ENCODE measurements at regions not wholly inside any gene's neighbourhood (a gene's known extent, or its start where the extent isn't known, plus 50 kb on each side); places are given as distances from the start of the nearest gene placed in this dataset.
A peak's percentile ranks its signal among the peaks of the same experiment; 100 is the strongest.

GRCh38 chr3:182570946-182571594 lies 222.2 kb upstream of the ATP11B start:
- no peak for DNase-seq (ENCODE audit: low read depth in 2 of 2)

- DNase-seq (ENCODE audit: low read depth in 2 of 2) = no peak
These were observed 217.4 kb upstream of the ATP11B start for GRCh38 chr3:182575941-182576340.

GRCh38 chr3:182583545-182583944 lies 209.8 kb upstream of the ATP11B start:
- no peak for DNase-seq (ENCODE audit: low read depth in 2 of 2)

GRCh38 chr3:182585532-182586150 lies 207.7 kb upstream of the ATP11B start:
- no peak for DNase-seq (ENCODE audit: low read depth in 2 of 2)

GRCh38 chr3:182592747-182593146 lies 200.6 kb upstream of the ATP11B start:
- DNase-seq (ENCODE audit: low read depth in 2 of 2) = no peak

GRCh38 chr3:182596676-182597410 lies 196.5 kb upstream of the ATP11B start:
- DNase-seq (ENCODE audit: low read depth in 2 of 2) = no peak

- DNase-seq (ENCODE audit: low read depth in 2 of 2) = no peak
These were observed 195.7 kb upstream of the ATP11B start for GRCh38 chr3:182597621-182598041.

- no peak for DNase-seq (ENCODE audit: low read depth in 2 of 2)
These were observed 191.7 kb upstream of the ATP11B start for GRCh38 chr3:182601597-182601996.

- no peak for DNase-seq (ENCODE audit: low read depth in 2 of 2)
These were observed 189.8 kb upstream of the ATP11B start for GRCh38 chr3:182603501-182603900.

GRCh38 chr3:182605882-182606611 lies 187.3 kb upstream of the ATP11B start:
- DNase-seq (ENCODE audit: low read depth in 2 of 2) = no peak

- DNase-seq (ENCODE audit: low read depth in 2 of 2) = no peak
These were observed 186.3 kb upstream of the ATP11B start for GRCh38 chr3:182606905-182607504.

- DNase-seq (ENCODE audit: low read depth in 2 of 2) = no peak
These were observed 184.5 kb upstream of the ATP11B start for GRCh38 chr3:182608832-182609231.

GRCh38 chr3:182609575-182610156 lies 183.6 kb upstream of the ATP11B start:
- no peak for DNase-seq (ENCODE audit: low read depth in 2 of 2)

- DNase-seq (ENCODE audit: low read depth in 2 of 2) = no peak
These were observed 181.0 kb upstream of the ATP11B start for GRCh38 chr3:182612332-182612731.

- DNase-seq (ENCODE audit: low read depth in 2 of 2) = no peak
These were observed 175.8 kb upstream of the ATP11B start for GRCh38 chr3:182617500-182617899.

GRCh38 chr3:182618085-182618732 lies 175.1 kb upstream of the ATP11B start:
- DNase-seq (ENCODE audit: low read depth in 2 of 2) = peak in 1 of 2 experiments; percentile 1

GRCh38 chr3:182618981-182619591 lies 174.2 kb upstream of the ATP11B start:
- DNase-seq (ENCODE audit: low read depth in 2 of 2) = peak; percentile 4 to 6

- no peak for DNase-seq (ENCODE audit: low read depth in 2 of 2)
These were observed 172.4 kb upstream of the ATP11B start for GRCh38 chr3:182620723-182621434.

- no peak for DNase-seq (ENCODE audit: low read depth in 2 of 2)
These were observed 171.7 kb upstream of the ATP11B start for GRCh38 chr3:182621435-182622240.

All from fibroblast of skin of left quadriceps (primary cell).